HG03354 (cell line): ENCODE measurements at regions not wholly inside any gene's neighbourhood (a gene's known extent, or its start where the extent isn't known, plus 50 kb on each side); places are given as distances from the start of the nearest gene placed in this dataset.

Experiments
- ATAC-seq: cut with Tn5 transposase; IDR thresholded peaks from one replicate; pipeline ENCODE4 v1.9.1; 2021; ENCODE audit warnings: mild to moderate bottlenecking; ENCODE audit not compliant: unreplicated experiment, poor library complexity, severe bottlenecking

GRCh38 chr13:99911965-99912566, 59.5 kb downstream of the ZIC5 start:
- no peak for ATAC-seq

GRCh38 chr13:99911069-99911964, 60.2 kb downstream of the ZIC5 start:
- no peak for ATAC-seq

GRCh38 chr13:99909836-99910619, 61.5 kb downstream of the ZIC5 start:
- no peak for ATAC-seq

- no peak for ATAC-seq
These were observed 62.3 kb downstream of the ZIC5 start for GRCh38 chr13:99909097-99909835.

- ATAC-seq = no peak
These were observed 63.3 kb downstream of the ZIC5 start for GRCh38 chr13:99908140-99908803.

GRCh38 chr13:99907627-99908026, 63.9 kb downstream of the ZIC5 start:
- no peak for ATAC-seq

GRCh38 chr13:99907038-99907437, 64.5 kb downstream of the ZIC5 start:
- ATAC-seq = no peak

GRCh38 chr13:99905814-99906213, 65.8 kb downstream of the ZIC5 start:
- ATAC-seq = no peak

GRCh38 chr13:99905224-99905623, 66.3 kb downstream of the ZIC5 start:
- no peak for ATAC-seq

GRCh38 chr13:99903140-99903539, 68.4 kb downstream of the ZIC5 start:
- no peak for ATAC-seq

- ATAC-seq = no peak
These were observed 68.9 kb downstream of the ZIC5 start for GRCh38 chr13:99902657-99903056.

- ATAC-seq = no peak
These were observed 70.6 kb downstream of the ZIC5 start for GRCh38 chr13:99900960-99901359.

- ATAC-seq = no peak
These were observed 73.1 kb downstream of the ZIC5 start for GRCh38 chr13:99898421-99898820.

- ATAC-seq = no peak
These were observed 74.5 kb downstream of the ZIC5 start for GRCh38 chr13:99897076-99897440.

- ATAC-seq = no peak
These were observed 75.0 kb downstream of the ZIC5 start for GRCh38 chr13:99896369-99897075.

GRCh38 chr13:99895444-99896368, 75.9 kb downstream of the ZIC5 start:
- no peak for ATAC-seq

- ATAC-seq = no peak
These were observed 76.6 kb downstream of the ZIC5 start for GRCh38 chr13:99894840-99895443.
